Neutrophil (primary cell): ENCODE measurements at regions not wholly inside any gene's neighbourhood (a gene's known extent, or its start where the extent isn't known, plus 50 kb on each side); places are given as distances from the start of the nearest gene placed in this dataset.

Experiments used
- H3K27ac ChIP-seq: fragments of 200-600 bp; sonication (generic); 2 replicates; pipeline ENCODE4 v1.5.1; 2016; ENCODE audit warnings: mild to moderate bottlenecking, moderate library complexity
- H3K27me3 ChIP-seq: fragments of 200-600 bp; sonication (generic); 2 replicates; pipeline ENCODE4 v1.6.0; 2016; ENCODE audit warnings: mild to moderate bottlenecking
- H3K36me3 ChIP-seq: fragments of 200-600 bp; sonication (generic); 2 replicates; pipeline ENCODE4 v1.5.1; 2017
- H3K4me1 ChIP-seq, 2 experiments: fragments of 200-600 bp in 1 of 2; sonication (generic) in 1 of 2; 1 replicate in 1 of 2; 2 replicates in 1 of 2; pipeline versions ENCODE4 v1.5.1 to v1.6.1; 2013 to 2016; ENCODE audit warnings: low read depth in 1 of 2, low read length in 1 of 2, mild to moderate bottlenecking in 1 of 2, moderate library complexity in 1 of 2; ENCODE audit not compliant: control insufficient read depth in 1 of 2, insufficient read depth in 1 of 2
- H3K4me3 ChIP-seq, 2 experiments: fragments of 200-600 bp in 1 of 2; sonication (generic) in 1 of 2; 1 replicate in 1 of 2; 2 replicates in 1 of 2; pipeline ENCODE4 v1.5.1; 2013 to 2016; ENCODE audit warnings: low read depth in 1 of 2, low read length in 1 of 2, mild to moderate bottlenecking in 1 of 2, moderate library complexity in 1 of 2
- H3K9me3 ChIP-seq: fragments of 200-600 bp; sonication (generic); 2 replicates; pipeline ENCODE4 v1.5.1; 2016
- CTCF ChIP-seq: fragments of 200-600 bp; sonication (generic); IDR thresholded peaks from 2 replicates; pipeline ENCODE4 v1.5.1; 2016; ENCODE audit warnings: antibody characterized with exemption

- Histone ChIP-seq H3K27ac (no peak overlapping the region), H3K36me3 (no peaks in the 10 kb centered on the region), H3K4me1 (no peaks in the 10 kb centered on the region), H3K4me3 (no peak overlapping the region), H3K27me3 (peaks cover 28% of the 10 kb centered on the region), H3K9me3 (no peaks in the 10 kb centered on the region)
- no peak for TF ChIP-seq CTCF
These were observed 321.9 kb downstream of the SETD4 start for GRCh38 chr21:35738347-35738961.

- H3K4me1 ChIP-seq, result no peaks in the 10 kb centered on the region
- H3K36me3 ChIP-seq, result no peaks in the 10 kb centered on the region
- no peak for TF ChIP-seq CTCF
- H3K9me3 ChIP-seq, result no peaks in the 10 kb centered on the region
- peaks cover 24% of the 10 kb centered on the region for H3K27me3 ChIP-seq
- H3K4me3 ChIP-seq, result no peak overlapping the region
- H3K27ac ChIP-seq, result no peak overlapping the region
These were observed 322.4 kb downstream of the SETD4 start for GRCh38 chr21:35737899-35738346.

DNA sequence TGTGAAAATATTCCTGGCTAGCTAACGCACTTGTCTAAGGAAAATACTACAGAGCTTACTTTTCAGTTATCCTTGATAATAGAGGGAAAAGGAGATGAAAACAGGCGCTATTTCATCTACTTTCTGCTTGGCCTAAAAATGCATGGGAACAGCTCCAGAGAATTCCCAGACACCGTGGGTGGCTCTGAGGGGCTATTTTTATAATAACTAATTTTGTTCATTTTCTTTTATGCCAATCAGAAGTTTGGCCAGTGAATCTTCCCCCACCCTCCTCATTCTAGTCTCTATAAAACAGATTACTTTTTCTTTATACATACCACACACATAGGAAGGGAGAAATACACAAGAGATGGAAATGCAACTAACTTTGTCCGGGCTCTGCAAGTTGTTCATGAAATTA, 322.9 kb downstream of the SETD4 start:
- Histone ChIP-seq H3K27ac (no peak overlapping the region), H3K27me3 (peaks cover 29% of the 10 kb centered on the region), H3K9me3 (no peaks in the 10 kb centered on the region), H3K4me3 (no peak overlapping the region), H3K4me1 (no peaks in the 10 kb centered on the region), H3K36me3 (no peaks in the 10 kb centered on the region)
- no peak for TF ChIP-seq CTCF

DNA sequence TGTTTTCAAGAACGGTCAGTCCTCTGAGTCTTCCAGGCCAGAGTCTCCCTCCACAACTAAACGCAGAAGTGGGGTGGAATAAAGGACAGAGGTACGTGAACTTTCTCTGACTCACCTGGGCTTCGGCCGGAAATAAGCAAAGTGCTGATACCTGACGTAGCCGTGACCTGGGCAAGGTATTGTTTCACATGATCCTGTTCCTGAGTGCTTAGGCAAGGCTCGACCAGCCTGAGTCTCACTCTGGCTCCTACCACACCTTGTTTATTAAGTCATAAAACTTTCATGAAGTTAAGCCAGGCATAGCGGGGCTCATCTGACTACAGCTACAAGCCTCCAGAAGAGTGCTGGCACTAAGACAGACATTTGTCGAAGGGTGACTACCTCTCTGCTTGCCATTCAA, 327.5 kb downstream of the SETD4 start:
- TF ChIP-seq CTCF, result no peak

GRCh38 chr21:35730325-35730724, 330.0 kb downstream of the SETD4 start:
- H3K36me3 ChIP-seq, result no peaks in the 10 kb centered on the region
- TF ChIP-seq CTCF, result no peak
- H3K9me3 ChIP-seq, result no peaks in the 10 kb centered on the region
- H3K27ac ChIP-seq, result no peak overlapping the region
- H3K27me3 ChIP-seq, result peaks cover 18% of the 10 kb centered on the region
- H3K4me1 ChIP-seq, result no peaks in the 10 kb centered on the region
- H3K4me3 ChIP-seq, result no peak overlapping the region

More for the DNA sequence above, 327.5 kb downstream of the SETD4 start:
- Histone ChIP-seq H3K27me3 (peaks cover 14% of the 10 kb centered on the region), H3K9me3 (no peaks in the 10 kb centered on the region), H3K36me3 (no peaks in the 10 kb centered on the region), H3K4me3 (no peak overlapping the region), H3K27ac (no peak overlapping the region), H3K4me1 (no peaks in the 10 kb centered on the region)

GRCh38 chr21:35727830-35728229, 332.5 kb downstream of the SETD4 start:
- Histone ChIP-seq H3K27me3 (peaks cover 17% of the 10 kb centered on the region), H3K4me3 (no peak overlapping the region), H3K4me1 (no peaks in the 10 kb centered on the region), H3K36me3 (no peaks in the 10 kb centered on the region), H3K9me3 (no peaks in the 10 kb centered on the region), H3K27ac (no peak overlapping the region)
- no peak for TF ChIP-seq CTCF
